Kidney epithelial cell (primary cell): ENCODE measurements at regions not wholly inside any gene's neighbourhood (a gene's known extent, or its start where the extent isn't known, plus 50 kb on each side); places are given as distances from the start of the nearest gene placed in this dataset.

ENCODE experiments used
- DNase-seq: peaks from one replicate; pipeline ENCODE4 v3.0.0-alpha.2; 2010; ENCODE audit warnings: low read depth
- H3K27me3 ChIP-seq: 2 replicates; pipeline ENCODE4 v1.6.0; 2011; ENCODE audit warnings: low read length; ENCODE audit not compliant: control insufficient read depth, insufficient read depth
- H3K36me3 ChIP-seq: 2 replicates; pipeline ENCODE4 v1.5.1; 2011; ENCODE audit warnings: low read length; ENCODE audit not compliant: control insufficient read depth, insufficient read depth
- H3K4me3 ChIP-seq: 2 replicates; pipeline ENCODE4 v1.5.1; 2011; ENCODE audit warnings: low read depth, mild to moderate bottlenecking, control low read depth, low read length
- TF ChIP-seq, protein P1 (sequence below): IDR thresholded peaks from 2 replicates; pipeline ENCODE4 v1.5.1; 2011; ENCODE audit warnings: mild to moderate bottlenecking, moderate library complexity, low read length, control low read depth, inconsistent platforms; ENCODE audit not compliant: insufficient read depth, poor library complexity, severe bottlenecking

GRCh38 chr17:33652731-33653398 lies 359.8 kb upstream of the ASIC2 start:
- TF ChIP-seq, protein P1, sequence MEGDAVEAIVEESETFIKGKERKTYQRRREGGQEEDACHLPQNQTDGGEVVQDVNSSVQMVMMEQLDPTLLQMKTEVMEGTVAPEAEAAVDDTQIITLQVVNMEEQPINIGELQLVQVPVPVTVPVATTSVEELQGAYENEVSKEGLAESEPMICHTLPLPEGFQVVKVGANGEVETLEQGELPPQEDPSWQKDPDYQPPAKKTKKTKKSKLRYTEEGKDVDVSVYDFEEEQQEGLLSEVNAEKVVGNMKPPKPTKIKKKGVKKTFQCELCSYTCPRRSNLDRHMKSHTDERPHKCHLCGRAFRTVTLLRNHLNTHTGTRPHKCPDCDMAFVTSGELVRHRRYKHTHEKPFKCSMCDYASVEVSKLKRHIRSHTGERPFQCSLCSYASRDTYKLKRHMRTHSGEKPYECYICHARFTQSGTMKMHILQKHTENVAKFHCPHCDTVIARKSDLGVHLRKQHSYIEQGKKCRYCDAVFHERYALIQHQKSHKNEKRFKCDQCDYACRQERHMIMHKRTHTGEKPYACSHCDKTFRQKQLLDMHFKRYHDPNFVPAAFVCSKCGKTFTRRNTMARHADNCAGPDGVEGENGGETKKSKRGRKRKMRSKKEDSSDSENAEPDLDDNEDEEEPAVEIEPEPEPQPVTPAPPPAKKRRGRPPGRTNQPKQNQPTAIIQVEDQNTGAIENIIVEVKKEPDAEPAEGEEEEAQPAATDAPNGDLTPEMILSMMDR = no peak
- DNase-seq = no peak
- H3K36me3 ChIP-seq = no peaks in the 10 kb centered on the region
- no peak overlapping the region for H3K4me3 ChIP-seq
- no peaks in the 10 kb centered on the region for H3K27me3 ChIP-seq

- no peaks in the 10 kb centered on the region for H3K27me3 ChIP-seq
- no peaks in the 10 kb centered on the region for H3K36me3 ChIP-seq
- no peak for DNase-seq
- TF ChIP-seq, protein P1 = no peak
- no peak overlapping the region for H3K4me3 ChIP-seq
Measured at GRCh38 chr17:33653399-33653788, 360.3 kb upstream of the ASIC2 start.

DNA sequence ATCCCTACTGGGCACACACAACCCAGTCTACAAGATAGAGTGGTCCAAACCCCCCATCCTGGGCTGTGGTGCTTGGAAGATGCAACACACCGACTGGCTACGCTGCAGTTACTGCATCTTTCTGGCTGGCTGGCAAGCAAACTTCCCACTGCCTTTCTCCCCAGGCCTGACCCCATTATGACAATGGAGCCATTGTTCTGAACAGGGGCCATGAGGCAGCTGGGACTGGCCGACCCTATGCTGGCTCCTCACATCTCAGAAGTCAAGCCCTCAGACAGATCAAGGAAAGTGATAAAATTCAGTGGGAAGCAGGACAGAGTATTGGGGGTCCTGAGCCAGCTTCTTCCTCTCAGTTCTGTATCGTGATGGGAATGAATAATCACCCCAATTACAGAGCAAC lies 364.1 kb upstream of the ASIC2 start:
- H3K27me3 ChIP-seq = no peaks in the 10 kb centered on the region
- H3K4me3 ChIP-seq = no peak overlapping the region
- no peaks in the 10 kb centered on the region for H3K36me3 ChIP-seq
- TF ChIP-seq, protein P1 = no peak
- no peak for DNase-seq

DNA sequence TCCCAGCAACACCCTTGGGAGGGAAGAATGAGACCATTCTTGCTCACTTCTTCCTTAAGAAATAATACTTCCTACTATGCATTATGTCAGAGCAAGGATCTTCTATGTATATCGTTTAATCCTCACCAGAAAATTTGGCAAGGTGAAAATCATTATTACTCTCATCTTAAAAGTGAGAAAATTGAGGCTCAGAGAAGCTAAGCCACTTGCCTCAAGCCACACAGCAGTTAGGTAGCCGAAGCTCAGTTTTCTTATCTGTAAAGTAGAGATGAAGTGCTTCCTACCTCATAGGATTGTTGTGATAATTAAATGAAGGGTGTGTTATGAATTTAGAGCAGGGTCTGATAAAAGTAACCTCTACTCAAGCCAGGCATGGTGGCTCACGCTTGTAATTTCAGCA lies 368.9 kb upstream of the ASIC2 start:
- TF ChIP-seq, protein P1 = no peak

DNA sequence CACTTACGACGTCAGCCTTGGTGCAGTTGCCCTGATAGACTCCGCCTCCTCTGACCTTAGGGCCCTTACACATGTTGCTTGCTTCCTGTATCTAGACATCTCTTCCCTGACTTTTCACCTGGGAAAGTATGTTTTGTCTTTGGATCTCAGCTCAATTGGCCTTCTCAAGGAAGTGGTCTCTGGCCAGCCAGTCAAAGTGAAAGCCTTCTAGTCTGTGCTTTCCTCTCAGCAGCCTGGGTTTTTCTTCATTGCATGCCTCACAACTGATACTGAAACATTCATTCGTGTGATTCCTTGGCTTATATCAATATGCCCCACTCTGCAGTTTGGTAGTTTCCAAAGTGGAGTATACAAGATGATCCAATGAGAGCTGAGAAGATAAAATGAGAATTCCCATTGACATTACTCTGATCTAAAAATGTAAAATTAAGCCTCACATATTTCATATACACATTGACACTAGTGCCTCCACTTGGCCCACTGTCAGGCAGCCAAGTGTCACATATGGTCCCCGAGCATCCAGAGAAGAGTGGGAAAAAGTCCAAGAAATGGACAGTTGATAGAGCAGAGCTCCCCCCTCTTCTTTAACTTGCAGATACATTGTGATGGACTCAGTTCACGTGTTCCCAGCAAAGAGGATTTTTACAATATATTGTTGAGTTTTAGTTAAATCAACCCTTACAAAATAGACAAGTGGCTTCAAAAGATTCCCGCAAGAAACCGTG lies 371.2 kb upstream of the ASIC2 start:
- TF ChIP-seq, protein P1 = no peak
- no peak overlapping the region for H3K4me3 ChIP-seq
- H3K27me3 ChIP-seq = no peaks in the 10 kb centered on the region
- H3K36me3 ChIP-seq = no peaks in the 10 kb centered on the region
- DNase-seq = no peak

More for the DNA sequence above, 368.9 kb upstream of the ASIC2 start:
- no peak for DNase-seq
- no peaks in the 10 kb centered on the region for H3K27me3 ChIP-seq
- no peaks in the 10 kb centered on the region for H3K36me3 ChIP-seq
- no peak overlapping the region for H3K4me3 ChIP-seq
